GM18517 (cell line): ENCODE measurements at regions not wholly inside any gene's neighbourhood (a gene's known extent, or its start where the extent isn't known, plus 50 kb on each side); places are given as distances from the start of the nearest gene placed in this dataset.

Experiments
- ATAC-seq: cut with Tn5 transposase; IDR thresholded peaks from one replicate; pipeline ENCODE4 v1.9.1; 2021; ENCODE audit warnings: mild to moderate bottlenecking, moderate library complexity; ENCODE audit not compliant: unreplicated experiment

DNA sequence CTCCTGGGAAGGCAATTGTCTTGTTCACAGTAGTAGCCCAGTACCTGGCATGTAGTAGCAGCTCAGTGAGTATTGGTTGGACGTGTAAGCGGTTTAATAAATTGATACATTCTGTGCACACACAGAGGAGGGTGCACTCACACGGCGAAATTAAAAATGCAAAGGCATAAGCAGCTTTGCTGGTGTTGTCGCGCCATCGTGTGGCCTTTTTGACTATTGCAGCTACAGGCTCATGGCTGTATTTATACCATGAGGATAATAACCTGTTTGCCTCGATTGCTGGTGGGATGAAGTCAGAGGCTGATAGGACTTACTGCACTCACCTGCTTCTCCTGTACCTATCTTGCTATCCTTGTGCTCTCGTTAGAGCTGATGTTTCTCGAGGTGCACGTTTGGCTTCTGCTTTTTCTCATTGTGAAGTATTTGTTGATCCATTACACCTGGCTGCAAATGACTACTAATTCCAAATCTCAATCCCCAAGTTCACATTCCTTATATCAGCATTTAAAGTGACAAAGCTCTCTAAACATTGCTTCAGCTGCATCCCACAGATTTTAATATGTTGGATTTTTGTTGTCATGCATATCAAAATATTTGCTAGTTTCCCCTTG lies 61.5 kb downstream of the TBXT start:
- peak; percentile 81 for ATAC-seq

DNA sequence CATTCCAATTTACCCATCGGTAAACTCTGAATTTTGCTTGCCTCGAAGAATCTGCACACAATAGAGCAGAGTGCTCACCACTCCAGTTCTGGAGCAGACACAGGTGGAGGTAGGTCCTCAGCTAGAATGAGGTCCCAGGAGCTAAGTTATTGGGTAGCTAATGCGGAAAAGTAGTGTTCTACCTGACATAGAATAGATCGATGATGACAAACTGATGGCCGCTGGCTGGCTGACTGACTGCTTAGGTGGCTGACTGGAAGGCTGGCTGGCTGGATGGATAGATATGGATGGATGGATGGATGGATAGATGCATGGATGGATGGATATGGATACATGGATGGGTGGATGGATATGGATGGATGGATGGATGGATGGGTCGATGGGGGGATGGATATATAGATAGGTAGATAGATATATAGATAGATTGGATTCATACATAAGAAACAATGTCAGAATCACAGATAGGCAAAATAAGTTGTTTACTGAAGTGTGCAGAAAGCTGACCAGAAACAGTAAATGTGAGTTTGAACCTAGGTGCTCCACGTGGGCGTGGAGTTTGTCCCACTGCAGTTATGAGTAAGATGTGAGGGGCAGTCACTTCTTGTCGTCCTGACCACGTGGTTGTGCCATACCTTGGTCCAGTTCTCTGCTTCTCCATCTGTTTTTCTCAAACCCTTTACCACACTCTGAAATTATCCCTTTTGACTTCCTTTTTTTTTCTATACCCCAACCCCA lies 62.1 kb downstream of the TBXT start:
- no peak for ATAC-seq

DNA sequence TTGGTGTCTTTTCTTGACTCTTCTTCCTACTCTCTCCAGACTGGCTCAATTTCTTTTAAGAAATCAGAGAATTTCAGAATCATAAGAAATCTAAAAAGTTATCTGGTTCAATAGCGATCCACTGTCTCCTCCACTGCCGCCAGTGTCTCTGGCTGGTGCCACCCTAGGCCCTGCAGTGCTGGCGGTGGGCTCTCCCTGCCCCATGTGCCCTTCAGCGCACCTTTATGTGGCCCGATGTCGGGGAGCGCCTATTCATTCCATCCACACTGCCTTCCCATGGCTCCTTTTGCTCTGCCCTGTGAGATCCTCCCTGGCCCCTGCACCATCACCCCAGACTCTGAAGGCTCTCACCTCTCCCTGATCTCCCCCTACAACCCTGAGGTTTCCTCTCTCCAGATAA lies 62.8 kb downstream of the TBXT start:
- ATAC-seq, result no peak

DNA sequence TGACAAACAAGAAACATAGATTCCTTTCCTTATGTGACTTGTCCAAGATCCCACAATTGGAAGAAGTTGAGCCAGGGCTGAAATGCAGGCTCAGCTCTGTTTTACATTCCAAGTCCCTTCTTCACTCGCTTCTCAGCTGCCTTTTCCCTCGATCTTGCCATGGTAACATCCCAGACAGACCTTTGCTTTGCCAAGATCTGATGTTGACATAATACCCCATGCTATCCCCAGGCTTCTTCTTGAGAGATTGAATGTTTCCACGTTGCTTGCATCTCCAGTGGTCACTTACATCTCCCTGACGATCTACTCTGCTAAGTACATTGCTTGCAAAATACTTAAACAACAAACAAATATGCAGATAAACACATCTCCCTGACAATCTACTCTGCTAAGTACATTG lies 63.5 kb downstream of the TBXT start:
- no peak for ATAC-seq

DNA sequence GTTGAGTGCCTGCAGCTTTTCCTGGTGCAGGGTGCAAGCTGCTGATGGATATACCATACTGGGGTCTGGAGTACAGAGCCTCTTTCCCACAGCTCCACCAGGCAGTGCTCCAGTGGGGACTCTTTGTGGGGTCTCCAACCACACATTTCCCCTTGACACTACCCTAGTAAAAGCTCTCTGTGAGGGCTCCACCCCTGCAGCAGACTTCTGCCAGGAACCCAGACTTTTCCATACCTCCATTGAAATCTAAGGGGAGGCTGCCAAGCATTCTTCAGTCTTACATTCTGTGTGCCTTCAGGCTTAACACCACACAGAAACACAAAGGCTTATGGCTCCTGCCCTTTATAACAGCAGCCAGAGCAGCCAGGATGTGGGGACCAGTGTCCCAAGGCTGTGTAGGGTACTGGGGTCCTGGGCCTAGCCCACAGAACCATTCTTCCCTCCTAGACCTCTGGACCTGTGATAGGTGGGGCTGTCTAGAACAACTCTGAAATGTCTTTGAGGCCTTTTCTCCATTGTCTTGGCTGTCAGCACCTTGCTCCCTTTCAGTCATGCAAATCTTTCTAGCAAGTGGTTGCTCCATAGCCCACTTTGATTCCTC lies 65.7 kb downstream of the TBXT start:
- ATAC-seq, result no peak

DNA sequence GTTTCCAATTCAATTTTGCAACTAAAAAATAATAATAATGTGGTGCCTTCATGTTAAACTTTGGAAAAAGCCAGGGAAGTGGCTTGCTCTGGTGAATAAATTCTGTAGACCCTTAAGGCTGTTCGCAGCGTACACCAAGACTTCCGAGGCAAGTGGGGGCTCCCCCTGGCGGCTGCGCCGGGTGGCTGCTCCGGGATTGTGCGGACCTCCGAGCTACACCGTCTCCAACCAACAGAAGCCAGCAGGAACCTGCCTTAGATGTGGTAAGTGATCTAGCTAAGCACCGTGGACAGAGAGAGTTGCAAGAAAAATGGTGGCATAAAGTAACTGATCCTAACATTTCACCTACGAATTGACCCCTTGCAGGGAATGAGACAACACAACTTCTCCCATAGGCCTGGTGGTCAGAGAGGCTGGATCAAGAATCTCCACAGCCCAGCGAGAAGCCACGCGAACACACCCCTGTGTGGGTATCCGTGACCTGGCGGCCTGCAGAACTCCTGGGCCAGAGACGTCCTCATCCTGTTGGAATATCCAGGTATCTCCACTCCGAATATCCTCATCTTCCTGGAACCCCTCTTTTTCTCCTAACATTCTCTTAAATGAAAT lies 69.6 kb downstream of the TBXT start:
- ATAC-seq, result peak; percentile 86

DNA sequence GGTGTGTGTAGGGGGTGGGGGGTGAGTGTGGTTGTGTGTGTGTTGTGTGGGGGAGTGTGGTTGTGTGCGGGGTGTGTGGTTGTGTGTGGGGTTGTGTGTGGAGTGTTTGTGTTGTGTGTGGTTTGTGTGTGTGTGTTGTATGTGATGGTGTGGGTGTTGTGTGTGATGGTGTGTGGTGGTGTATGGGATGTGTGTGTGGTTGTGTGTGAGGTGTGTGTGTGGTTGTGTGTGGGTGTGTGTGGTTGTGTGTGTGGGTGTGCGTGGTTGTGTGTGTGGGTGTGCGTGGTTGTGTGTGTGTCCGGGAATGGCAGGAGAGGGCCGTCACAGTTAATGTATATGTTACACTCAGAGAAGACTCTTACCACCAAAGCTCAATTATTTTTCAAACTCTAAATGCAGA lies 79.8 kb downstream of the TBXT start:
- ATAC-seq, result no peak

DNA sequence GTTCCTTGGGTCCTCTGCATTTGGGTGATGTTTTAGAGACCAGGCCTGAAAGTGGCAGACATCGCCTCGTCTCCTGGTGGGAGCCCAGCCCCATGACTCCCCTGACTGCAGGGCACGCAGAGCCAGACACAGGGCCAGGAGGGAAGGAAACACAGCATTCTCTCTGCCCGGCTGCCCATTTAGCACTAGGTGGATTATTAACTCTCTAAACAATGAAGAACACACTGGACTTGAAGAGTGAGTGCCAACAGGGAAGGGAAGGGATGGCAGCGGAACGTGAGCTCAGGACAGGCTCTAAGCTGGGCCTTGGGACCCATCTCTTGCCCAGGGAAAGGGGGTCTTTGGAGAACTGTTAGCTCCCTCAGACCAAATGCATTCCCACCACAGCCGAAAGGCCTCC lies 80.4 kb downstream of the TBXT start:
- no peak for ATAC-seq

DNA sequence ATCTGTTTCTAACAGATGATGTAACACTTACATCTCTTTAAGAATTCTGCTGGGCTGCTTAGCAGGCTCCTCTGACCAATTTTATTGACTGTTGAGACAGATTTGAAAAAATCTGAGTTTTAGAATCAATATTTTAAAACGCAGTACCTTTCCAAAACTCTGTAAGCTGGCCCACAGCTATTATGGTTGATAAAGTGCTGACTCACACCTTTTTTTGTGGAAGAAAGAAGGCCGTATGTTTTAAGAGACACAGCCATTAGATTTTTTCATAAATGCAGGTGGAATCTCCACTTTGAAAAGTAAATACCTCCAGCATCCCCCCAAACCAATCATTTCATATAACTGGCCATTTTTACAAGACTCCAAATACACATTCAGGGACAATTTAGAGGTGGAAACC lies 82.2 kb downstream of the TBXT start:
- ATAC-seq, result no peak

DNA sequence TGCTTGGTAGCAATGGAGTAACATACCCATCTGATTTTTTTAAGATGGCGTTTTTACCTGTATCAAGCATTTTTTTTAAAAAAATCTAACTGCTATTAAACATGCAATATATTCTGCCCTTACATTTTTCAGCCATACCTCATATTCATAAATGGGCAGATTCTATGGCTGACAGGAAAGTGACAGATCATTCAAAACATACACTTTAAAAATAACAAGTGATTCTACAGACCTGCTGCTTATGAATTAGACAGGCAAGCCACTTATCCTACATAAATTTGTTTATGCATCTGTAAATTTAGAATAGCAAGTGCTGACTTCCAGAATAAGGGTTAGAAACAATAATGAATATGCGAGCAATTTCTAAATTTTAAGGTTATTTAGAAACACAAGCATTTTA lies 82.7 kb downstream of the TBXT start:
- ATAC-seq, result no peak

DNA sequence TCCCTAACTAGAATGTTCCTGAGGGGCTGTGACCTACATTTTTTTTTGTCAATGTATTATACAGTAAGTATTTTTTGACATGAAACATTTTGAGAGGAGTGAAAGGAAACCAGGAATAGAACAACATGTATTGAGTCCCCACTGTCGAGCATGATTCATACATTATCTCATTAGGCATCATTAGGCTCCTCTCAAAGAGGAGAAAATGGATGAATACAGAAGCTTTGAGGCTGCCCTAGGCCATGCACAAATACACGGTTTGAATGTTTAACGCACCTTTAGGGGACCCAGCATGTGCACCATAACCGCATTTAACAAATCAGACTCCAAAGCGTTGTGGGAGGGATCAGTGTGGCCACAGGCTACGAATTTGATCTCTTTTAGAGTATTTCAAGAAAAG lies 87.8 kb downstream of the TBXT start:
- ATAC-seq, result no peak

DNA sequence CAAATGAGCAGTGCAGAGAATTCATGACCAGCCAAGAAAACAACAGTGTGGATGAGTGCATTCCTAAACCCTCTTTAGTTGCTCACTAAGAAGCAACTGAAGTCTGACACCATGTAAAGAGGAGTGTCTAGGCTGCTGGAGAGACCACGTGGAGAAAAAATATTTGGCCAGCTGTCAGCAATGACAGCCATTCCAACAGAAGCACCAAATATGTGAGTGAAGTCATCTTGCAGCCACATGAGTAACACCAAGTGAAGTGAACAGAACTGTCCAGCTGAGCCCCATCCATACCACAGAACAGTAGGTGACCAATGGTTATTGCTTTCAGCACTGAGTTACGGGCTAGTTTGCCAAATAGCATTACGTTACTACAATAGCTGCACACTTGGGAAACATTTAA lies 89.4 kb downstream of the TBXT start:
- no peak for ATAC-seq

DNA sequence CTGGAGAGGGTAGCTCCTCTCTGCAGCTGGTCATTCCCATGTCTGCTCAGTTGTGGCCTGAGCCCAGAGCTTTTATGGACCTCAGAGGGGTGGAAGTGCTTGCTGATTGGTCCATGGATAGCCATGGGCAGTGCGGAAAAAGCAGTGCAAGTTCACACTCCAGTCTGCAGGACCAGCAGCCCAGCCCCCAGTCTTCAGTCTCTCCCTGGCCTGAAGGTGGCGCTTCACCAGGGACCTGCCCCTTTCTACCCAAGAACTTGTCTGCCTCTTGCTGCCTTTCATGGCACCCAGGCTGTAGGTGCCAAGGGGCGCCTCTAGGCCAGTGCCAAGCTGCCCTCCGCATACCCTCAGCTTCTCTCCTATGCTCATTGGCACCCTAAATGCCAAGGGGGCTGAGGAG lies 91.0 kb downstream of the TBXT start:
- no peak for ATAC-seq

DNA sequence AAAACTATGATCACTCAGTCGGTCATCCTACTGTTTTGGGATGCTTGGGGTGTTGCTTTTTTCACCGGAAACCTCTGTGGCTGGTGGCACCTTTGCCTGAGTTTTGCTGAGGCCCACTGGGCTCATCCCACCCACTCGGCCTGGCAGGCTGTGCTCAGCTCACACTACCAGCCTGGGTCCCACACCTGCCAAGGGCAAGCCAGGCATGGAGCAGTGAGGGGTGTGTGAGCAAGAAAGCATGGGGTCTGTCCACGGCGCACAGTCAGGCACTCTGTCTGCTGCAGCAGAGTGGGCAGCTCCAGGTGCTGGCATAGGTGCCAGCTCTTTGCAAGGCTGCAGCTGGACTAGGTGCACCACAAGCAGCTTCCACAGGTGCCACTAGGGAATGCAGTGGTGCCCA lies 91.7 kb downstream of the TBXT start:
- ATAC-seq, result no peak

DNA sequence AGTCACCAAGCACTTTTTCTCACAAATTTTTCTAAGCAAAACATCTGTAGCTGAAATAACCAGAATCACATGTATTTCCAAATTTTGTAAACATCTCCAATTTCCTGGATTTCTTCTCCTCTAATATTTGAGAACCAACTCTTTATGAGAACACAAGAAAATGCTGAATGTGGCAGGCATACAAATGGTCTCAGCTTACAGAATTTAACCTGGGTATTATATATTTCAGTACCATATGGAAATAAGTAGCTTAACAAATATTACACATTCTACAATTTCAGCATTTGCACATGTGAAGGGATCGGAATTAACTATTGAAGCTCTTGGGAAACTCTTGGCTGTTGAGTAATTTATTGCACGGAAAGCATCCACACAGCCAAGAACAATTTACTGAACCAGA lies 92.5 kb downstream of the TBXT start:
- ATAC-seq, result no peak

DNA sequence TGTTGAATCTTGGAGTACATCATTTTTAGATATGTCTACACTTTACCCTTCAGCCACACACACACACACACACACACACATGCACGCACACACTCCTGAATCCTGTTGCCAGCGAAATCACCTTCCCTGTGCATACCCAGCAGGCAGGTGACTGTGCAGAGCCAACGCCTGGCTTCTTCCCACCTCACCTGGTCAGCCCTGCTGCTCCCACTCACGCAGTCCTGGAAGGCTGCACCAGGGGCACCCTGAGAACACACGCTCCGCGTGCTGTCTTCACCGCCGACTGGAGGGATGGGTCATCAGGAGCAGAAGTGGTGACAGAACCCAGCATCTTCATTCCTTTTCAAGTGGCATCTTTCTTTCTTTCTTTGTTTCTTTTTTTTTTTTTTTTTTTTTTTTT lies 94.6 kb downstream of the TBXT start:
- ATAC-seq, result no peak

DNA sequence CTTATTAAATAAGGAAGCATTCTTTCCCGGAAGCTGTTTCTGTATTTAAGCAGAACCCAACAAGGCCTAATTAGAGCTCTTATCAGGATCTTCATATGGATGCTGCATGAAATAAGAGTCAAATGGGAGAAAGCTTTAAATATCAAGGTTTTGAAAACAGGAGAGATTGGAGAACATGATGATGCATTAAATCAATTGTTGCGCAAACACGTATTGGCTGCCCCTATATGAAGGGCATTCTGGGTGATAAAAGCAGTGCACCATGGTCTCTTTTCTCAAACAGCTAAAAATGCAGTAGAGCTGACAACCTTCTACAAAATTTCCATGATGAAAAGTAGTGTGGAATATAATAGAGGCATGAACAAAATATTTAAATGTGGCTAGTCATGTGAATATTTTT lies 98.9 kb downstream of the TBXT start:
- ATAC-seq, result no peak

DNA sequence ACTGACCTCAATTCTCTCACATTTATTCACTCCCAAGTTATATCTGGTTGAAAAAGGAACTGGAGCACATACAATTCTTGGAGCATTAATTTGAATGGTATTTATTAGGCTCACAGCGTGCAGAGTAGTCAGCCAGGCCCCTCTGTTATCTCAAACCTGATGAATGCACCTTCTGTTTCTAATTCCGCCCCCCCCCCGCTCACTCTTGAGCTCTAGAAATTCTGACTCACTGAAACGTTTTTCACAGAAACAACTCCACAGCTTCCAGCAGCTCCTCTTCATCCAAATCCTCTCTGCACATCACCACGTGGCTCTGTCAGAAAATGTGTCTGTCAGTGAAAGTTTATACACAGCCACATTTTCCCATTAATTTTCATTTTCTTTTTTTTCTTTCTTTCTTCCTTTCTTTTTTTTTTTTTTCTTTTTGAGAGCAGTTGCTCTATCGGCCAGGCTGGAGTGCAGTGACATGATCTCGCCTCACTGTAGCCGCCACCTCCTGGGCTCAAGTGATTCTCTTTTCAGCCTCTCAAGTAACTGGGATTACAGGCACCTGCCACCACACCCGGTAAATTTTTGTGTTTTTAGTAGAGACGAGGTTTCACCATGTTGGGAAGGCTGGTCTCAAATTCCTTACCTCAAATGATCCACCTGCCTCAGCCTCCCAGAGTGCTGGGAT lies 109.4 kb downstream of the TBXT start:
- ATAC-seq, result no peak

DNA sequence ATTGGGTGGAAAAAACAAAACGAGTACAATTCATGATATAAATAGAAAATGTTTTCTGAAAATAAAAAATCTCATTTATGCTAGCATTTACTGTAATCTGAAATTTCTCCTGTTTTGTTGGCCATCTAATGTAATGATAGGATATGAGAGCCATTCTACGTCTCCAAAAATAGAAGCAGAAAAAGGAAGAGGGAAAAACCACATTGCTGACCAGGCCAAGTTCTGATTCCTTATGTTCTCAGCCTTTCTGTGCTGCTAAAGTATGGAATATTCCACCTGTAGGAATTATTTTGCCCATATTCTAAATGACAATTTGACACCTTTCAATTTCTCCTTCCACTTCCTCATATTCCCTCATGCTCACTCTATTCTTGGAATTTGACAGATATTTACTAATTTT lies 110.2 kb downstream of the TBXT start:
- ATAC-seq, result no peak

DNA sequence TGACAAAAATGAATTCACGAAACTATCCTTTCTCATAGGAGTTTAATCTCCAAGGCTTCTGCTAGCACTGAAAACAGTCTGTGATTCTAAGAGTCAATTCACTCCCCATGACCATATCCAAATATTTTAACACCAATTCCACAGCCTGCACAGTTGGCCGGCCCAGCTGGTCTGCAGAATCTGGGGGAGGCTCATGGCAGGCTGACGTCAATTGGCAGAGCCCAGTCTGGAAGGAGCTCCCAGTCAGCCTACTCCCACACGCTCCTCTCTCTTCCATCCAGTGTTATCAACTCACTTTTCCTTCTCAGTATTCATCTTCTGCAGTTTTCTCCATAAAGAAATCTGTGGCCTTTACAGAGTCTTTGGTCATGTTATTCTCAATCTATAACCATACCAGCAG lies 111.0 kb downstream of the TBXT start:
- no peak for ATAC-seq

DNA sequence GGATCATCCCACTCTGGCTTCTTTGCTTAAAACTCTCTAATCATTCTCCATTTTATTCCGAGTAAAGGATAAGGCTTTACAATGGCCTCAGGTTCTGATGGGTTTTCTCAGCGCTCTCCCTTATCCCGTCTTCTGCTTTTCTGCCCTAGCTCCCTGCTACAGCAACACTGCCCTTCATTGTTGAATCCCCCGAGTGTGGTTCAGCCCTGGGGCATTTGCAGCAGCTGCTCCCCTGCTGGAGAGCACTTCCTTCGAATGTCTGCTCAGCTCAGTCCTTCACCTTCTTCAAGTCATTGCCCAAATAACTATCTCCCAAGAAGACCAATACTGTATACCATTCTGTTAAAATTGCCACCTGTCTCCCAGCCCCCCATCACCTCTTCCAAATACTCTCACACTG lies 111.8 kb downstream of the TBXT start:
- no peak for ATAC-seq

DNA sequence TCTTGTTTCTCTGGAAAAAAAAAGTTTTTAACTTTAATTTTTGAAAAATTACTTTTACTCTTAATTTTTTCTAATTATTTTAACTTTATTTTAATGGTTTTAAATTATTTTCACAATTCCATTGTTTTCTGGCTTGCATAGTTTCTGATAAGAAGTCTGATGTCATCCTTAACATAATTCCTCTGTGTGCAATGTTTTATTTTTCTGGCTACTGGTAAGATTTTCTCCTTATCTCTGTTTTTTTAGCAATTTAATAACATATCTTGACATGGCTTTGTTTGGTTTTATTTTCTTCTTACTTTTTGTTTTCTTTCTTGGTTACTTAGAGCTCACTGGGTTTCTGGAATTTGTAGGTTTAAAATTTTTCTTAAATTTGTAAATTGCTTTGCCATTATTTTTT lies 114.8 kb downstream of the TBXT start:
- no peak for ATAC-seq
